Esophagus squamous epithelium (tissue), 4 donors: ENCODE measurements at regions not wholly inside any gene's neighbourhood (a gene's known extent, or its start where the extent isn't known, plus 50 kb on each side); places are given as distances from the start of the nearest gene placed in this dataset.

ENCODE experiments used
- POLR2A ChIP-seq, 4 donors: fragments of 450-650 bp; IDR thresholded peaks; one replicate each; pipeline ENCODE4 v1.6.1; 2017; ENCODE audit warnings: antibody characterized with exemption in 4 of 4, mild to moderate bottlenecking in 4 of 4, moderate library complexity in 3 of 4
- TF ChIP-seq, protein P1 (sequence below), 6 experiments: fragments of 450-650 bp in 4 of 6; fragments of 200-600 bp in 2 of 6; sonication (generic) in 2 of 6; IDR thresholded peaks; one replicate each; pipeline ENCODE4 v1.5.1; 2016 to 2019; ENCODE audit warnings: antibody characterized with exemption in 6 of 6, mild to moderate bottlenecking in 4 of 6, moderate library complexity in 4 of 6

DNA sequence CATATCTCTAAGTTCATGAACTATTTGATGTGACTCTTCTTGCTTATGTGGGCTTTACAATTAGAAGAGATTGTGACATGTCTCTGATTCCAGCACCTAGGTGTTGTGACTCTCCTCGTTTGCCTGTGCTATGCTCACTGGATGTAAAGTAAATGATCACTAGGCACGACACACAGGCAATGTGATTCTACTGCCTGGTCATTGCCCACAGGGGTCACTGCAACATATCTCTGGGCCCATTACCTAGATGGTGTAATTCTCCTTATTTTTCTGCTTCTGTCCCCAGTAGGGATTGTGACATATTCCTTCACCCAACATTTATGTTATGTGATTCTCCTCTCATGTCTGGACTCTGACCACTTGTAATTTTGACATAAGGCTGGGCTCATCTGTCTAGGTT, 65.8 kb upstream of the ZNF91 start:
- TF ChIP-seq, protein P1, sequence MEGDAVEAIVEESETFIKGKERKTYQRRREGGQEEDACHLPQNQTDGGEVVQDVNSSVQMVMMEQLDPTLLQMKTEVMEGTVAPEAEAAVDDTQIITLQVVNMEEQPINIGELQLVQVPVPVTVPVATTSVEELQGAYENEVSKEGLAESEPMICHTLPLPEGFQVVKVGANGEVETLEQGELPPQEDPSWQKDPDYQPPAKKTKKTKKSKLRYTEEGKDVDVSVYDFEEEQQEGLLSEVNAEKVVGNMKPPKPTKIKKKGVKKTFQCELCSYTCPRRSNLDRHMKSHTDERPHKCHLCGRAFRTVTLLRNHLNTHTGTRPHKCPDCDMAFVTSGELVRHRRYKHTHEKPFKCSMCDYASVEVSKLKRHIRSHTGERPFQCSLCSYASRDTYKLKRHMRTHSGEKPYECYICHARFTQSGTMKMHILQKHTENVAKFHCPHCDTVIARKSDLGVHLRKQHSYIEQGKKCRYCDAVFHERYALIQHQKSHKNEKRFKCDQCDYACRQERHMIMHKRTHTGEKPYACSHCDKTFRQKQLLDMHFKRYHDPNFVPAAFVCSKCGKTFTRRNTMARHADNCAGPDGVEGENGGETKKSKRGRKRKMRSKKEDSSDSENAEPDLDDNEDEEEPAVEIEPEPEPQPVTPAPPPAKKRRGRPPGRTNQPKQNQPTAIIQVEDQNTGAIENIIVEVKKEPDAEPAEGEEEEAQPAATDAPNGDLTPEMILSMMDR (IDR thresholded peaks at IDR 0.05): no peak
- TF ChIP-seq POLR2A (IDR thresholded peaks at IDR 0.05): no peak
